Smooth muscle cell (in vitro differentiated cells): ENCODE measurements at regions not wholly inside any gene's neighbourhood (a gene's known extent, or its start where the extent isn't known, plus 50 kb on each side); places are given as distances from the start of the nearest gene placed in this dataset.

Experiments
- DNase-seq: peaks from one replicate; lab custom pipeline; 2025; ENCODE audit not compliant: unreplicated experiment; lab: John Stamatoyannopoulos, UW
- H2AFZ ChIP-seq: fragments of 200-600 bp; sonication (generic); 2 replicates; pipeline ENCODE4 v1.6.0; 2016; ENCODE audit warnings: antibody characterized with exemption, low read depth, mild to moderate bottlenecking
- H3F3A ChIP-seq: fragments of 200-600 bp; sonication (generic); 2 replicates; pipeline ENCODE4 v1.6.0; 2017; ENCODE audit warnings: antibody characterized with exemption, low read depth
- H3K27ac ChIP-seq: fragments of 200-600 bp; sonication (generic); 2 replicates; pipeline ENCODE4 v1.5.1; 2016; ENCODE audit warnings: low read depth, mild to moderate bottlenecking
- H3K27me3 ChIP-seq: fragments of 200-600 bp; sonication (generic); 2 replicates; pipeline ENCODE4 v1.6.1; 2016; ENCODE audit warnings: low read depth, mild to moderate bottlenecking
- H3K36me3 ChIP-seq: fragments of 200-600 bp; sonication (generic); 2 replicates; pipeline ENCODE4 v1.5.1; 2016; ENCODE audit warnings: low read depth
- H3K4me1 ChIP-seq: fragments of 200-600 bp; sonication (generic); 2 replicates; pipeline ENCODE4 v1.5.1; 2016; ENCODE audit warnings: low read depth
- H3K4me2 ChIP-seq: fragments of 200-600 bp; sonication (generic); 2 replicates; pipeline ENCODE4 v1.6.0; 2016; ENCODE audit warnings: mild to moderate bottlenecking
- H3K4me3 ChIP-seq: fragments of 200-600 bp; sonication (generic); 2 replicates; pipeline ENCODE4 v1.5.1; 2016; ENCODE audit warnings: mild to moderate bottlenecking
- H3K79me2 ChIP-seq: fragments of 200-600 bp; sonication (generic); 2 replicates; pipeline ENCODE4 v1.6.0; 2016; ENCODE audit warnings: low read depth, mild to moderate bottlenecking
- H3K9ac ChIP-seq: fragments of 200-600 bp; sonication (generic); 2 replicates; pipeline ENCODE4 v1.6.0; 2016; ENCODE audit warnings: low read depth
- H3K9me3 ChIP-seq: fragments of 200-600 bp; sonication (generic); replicated peaks from 2 replicates; pipeline ENCODE4 v1.5.1; 2016; ENCODE audit warnings: low read depth
- H4K20me1 ChIP-seq: fragments of 200-600 bp; sonication (generic); 2 replicates; pipeline ENCODE4 v1.6.0; 2016; ENCODE audit warnings: low read depth
- CTCF ChIP-seq: fragments of 200-600 bp; sonication (generic); IDR thresholded peaks from 2 replicates; pipeline ENCODE4 v1.5.1; 2017; ENCODE audit warnings: borderline replicate concordance, mild to moderate bottlenecking, antibody characterized with exemption; ENCODE audit not compliant: insufficient read depth, poor library complexity, severe bottlenecking
- WGBS: methylation state at CpG from one replicate; pipeline ENCODE4 v1.1.7; 2016; ENCODE audit warnings: low lambda C conversion rate; 5-methylcytosine and 5-hydroxymethylcytosine counted together

- WGBS, result 35% methylated on average over 2 of the region's 2 CpGs
- Histone ChIP-seq H3K9ac (no peak overlapping the region), H3K9me3 (no peaks in the 10 kb centered on the region), H2AFZ (peak overlapping the region; percentile 50), H4K20me1 (no peaks in the 10 kb centered on the region), H3F3A (no peaks in the 10 kb centered on the region), H3K27me3 (no peaks in the 10 kb centered on the region), H3K4me2 (peak overlapping the region; percentile 51), H3K4me3 (no peak overlapping the region), H3K27ac (no peak overlapping the region), H3K36me3 (no peaks in the 10 kb centered on the region), H3K79me2 (no peaks in the 10 kb centered on the region), H3K4me1 (no peaks in the 10 kb centered on the region)
- no peak for DNase-seq
- no peak for TF ChIP-seq CTCF
These were observed 370.4 kb downstream of the PCDH20 start for GRCh38 chr13:61045251-61045650.

GRCh38 chr13:61040181-61040580 lies 375.5 kb downstream of the PCDH20 start:
- Histone ChIP-seq H3K36me3 (no peaks in the 10 kb centered on the region), H4K20me1 (no peaks in the 10 kb centered on the region), H2AFZ (no peak overlapping the region), H3F3A (no peaks in the 10 kb centered on the region), H3K4me2 (no peak overlapping the region), H3K79me2 (no peaks in the 10 kb centered on the region), H3K4me1 (no peaks in the 10 kb centered on the region), H3K27ac (no peak overlapping the region), H3K9ac (no peak overlapping the region), H3K4me3 (no peak overlapping the region), H3K27me3 (no peaks in the 10 kb centered on the region), H3K9me3 (no peaks in the 10 kb centered on the region)
- DNase-seq, result no peak
- WGBS, result 86% methylated on average over 2 of the region's 2 CpGs
- TF ChIP-seq CTCF, result no peak

GRCh38 chr13:61039302-61039701 lies 376.3 kb downstream of the PCDH20 start:
- H3K4me2 ChIP-seq, result no peak overlapping the region
- 94% methylated on average over 4 of the region's 4 CpGs for WGBS
- no peak overlapping the region for H3K27ac ChIP-seq

More at GRCh38 chr13:61039302-61039701, 376.3 kb downstream of the PCDH20 start:
- no peak for TF ChIP-seq CTCF
- Histone ChIP-seq H3K9me3 (no peaks in the 10 kb centered on the region), H3F3A (no peaks in the 10 kb centered on the region), H3K27me3 (no peaks in the 10 kb centered on the region), H3K4me1 (no peaks in the 10 kb centered on the region), H3K4me3 (no peak overlapping the region), H3K9ac (no peak overlapping the region), H3K36me3 (no peaks in the 10 kb centered on the region), H3K79me2 (no peaks in the 10 kb centered on the region), H4K20me1 (no peaks in the 10 kb centered on the region), H2AFZ (no peak overlapping the region)
- DNase-seq, result no peak
